ENCODE measurements at regions not wholly inside any gene's neighbourhood (a gene's known extent, or its start where the extent isn't known, plus 50 kb on each side); places are given as distances from the start of the nearest gene placed in this dataset.

- in situ Hi-C loops (cut with MboI) = no loop called here
- peaks cover 5% of the 10 kb centered on the region; the same call in 1 of the 2 replicates for H3F3A ChIP-seq (ENCODE audit: insufficient read depth)
Observed at GRCh38 chr6:87788141-87788540, 86.1 kb upstream of the AKIRIN2 start.

GRCh38 chr6:87785229-87785862 lies 83.3 kb upstream of the AKIRIN2 start:
- TF ChIP-seq EZH2 (IDR thresholded peaks at IDR 0.05; ENCODE audit: insufficient read depth, poor library complexity, severe bottlenecking) (no peak), EZH2phosphoT487 (IDR thresholded peaks at IDR 0.05; ENCODE audit: insufficient read depth, low read depth) (no peak)

More at GRCh38 chr6:87788141-87788540, 86.1 kb upstream of the AKIRIN2 start:
- no peak overlapping the region for H3K4me3 ChIP-seq
- H3K27ac ChIP-seq = no peak overlapping the region
- H4K20me1 ChIP-seq (ENCODE audit: insufficient read depth) = no peaks in the 10 kb centered on the region
- H3K36me3 ChIP-seq (ENCODE audit: low read depth) = no peaks in the 10 kb centered on the region
- DNase-seq = no peak
- H3K27me3 ChIP-seq (replicated peaks; ENCODE audit: insufficient read depth) = no peaks in the 10 kb centered on the region
- no peak overlapping the region for H3K4me2 ChIP-seq (ENCODE audit: unreplicated experiment)
- peaks cover 18% of the 10 kb centered on the region for H3K4me1 ChIP-seq (ENCODE audit: insufficient read depth)
- no peak overlapping the region for H2AFZ ChIP-seq
- no peaks in the 10 kb centered on the region for H3K79me2 ChIP-seq (ENCODE audit: insufficient read depth)
- no peaks in the 10 kb centered on the region for H3K9me3 ChIP-seq (ENCODE audit: low read depth)
- 96 to 100% methylated on average over 3 of the region's 3 CpGs for WGBS, 2 experiments (ENCODE audit: low coverage in 1 of 2, low lambda C conversion rate in 2 of 2, missing lambda C conversion rate in 2 of 2)
- H3K9ac ChIP-seq = no peak overlapping the region
- H3K9me2 ChIP-seq (ENCODE audit: insufficient read depth) = no peaks in the 10 kb centered on the region
- TF ChIP-seq EZH2phosphoT487 (IDR thresholded peaks at IDR 0.05; ENCODE audit: insufficient read depth, low read depth) = no peak
- TF ChIP-seq EZH2 (IDR thresholded peaks at IDR 0.05; ENCODE audit: insufficient read depth, poor library complexity, severe bottlenecking) = no peak

GRCh38 chr6:87784690-87785089 lies 82.7 kb upstream of the AKIRIN2 start:
- no peak overlapping the region for H2AFZ ChIP-seq
- peaks cover 11% of the 10 kb centered on the region for H3K4me1 ChIP-seq (ENCODE audit: insufficient read depth)
- no peak overlapping the region for H3K4me3 ChIP-seq

More at GRCh38 chr6:87785229-87785862, 83.3 kb upstream of the AKIRIN2 start:
- H3K9me2 ChIP-seq (ENCODE audit: insufficient read depth) = no peaks in the 10 kb centered on the region
- no peak overlapping the region for H3K9ac ChIP-seq
- no peak overlapping the region for H3K27ac ChIP-seq
- 81 to 88% methylated on average over 2 of the region's 2 CpGs for WGBS, 2 experiments (ENCODE audit: low coverage in 1 of 2, low lambda C conversion rate in 2 of 2, missing lambda C conversion rate in 2 of 2)
- H3K4me2 ChIP-seq (ENCODE audit: unreplicated experiment) = no peak overlapping the region
- no peaks in the 10 kb centered on the region for H3K36me3 ChIP-seq (ENCODE audit: low read depth)
- no peaks in the 10 kb centered on the region for H4K20me1 ChIP-seq (ENCODE audit: insufficient read depth)
- in situ Hi-C loops (cut with MboI) = no loop called here
- H3K4me1 ChIP-seq (ENCODE audit: insufficient read depth) = peaks cover 18% of the 10 kb centered on the region
- peaks cover 5% of the 10 kb centered on the region; the same call in 1 of the 2 replicates for H3F3A ChIP-seq (ENCODE audit: insufficient read depth)
- no peaks in the 10 kb centered on the region for H3K9me3 ChIP-seq (ENCODE audit: low read depth)
- H3K4me3 ChIP-seq = no peak overlapping the region
- no peak for DNase-seq
- H2AFZ ChIP-seq = no peak overlapping the region
- no peaks in the 10 kb centered on the region for H3K79me2 ChIP-seq (ENCODE audit: insufficient read depth)
- H3K27me3 ChIP-seq (replicated peaks; ENCODE audit: insufficient read depth) = no peaks in the 10 kb centered on the region

GRCh38 chr6:87784051-87784450 lies 82.0 kb upstream of the AKIRIN2 start:
- no peak for DNase-seq
- in situ Hi-C loops (cut with MboI) = no loop called here
- peaks cover 5% of the 10 kb centered on the region for H3K4me1 ChIP-seq (ENCODE audit: insufficient read depth)

More at GRCh38 chr6:87784690-87785089, 82.7 kb upstream of the AKIRIN2 start:
- H3K27ac ChIP-seq = no peak overlapping the region
- H4K20me1 ChIP-seq (ENCODE audit: insufficient read depth) = no peaks in the 10 kb centered on the region
- no peak overlapping the region for H3K4me2 ChIP-seq (ENCODE audit: unreplicated experiment)
- H3K27me3 ChIP-seq (replicated peaks; ENCODE audit: insufficient read depth) = no peaks in the 10 kb centered on the region
- H3F3A ChIP-seq (ENCODE audit: insufficient read depth) = no peaks in the 10 kb centered on the region; the same call in 1 of the 2 replicates
- in situ Hi-C loops (cut with MboI) = no loop called here
- H3K9me2 ChIP-seq (ENCODE audit: insufficient read depth) = no peaks in the 10 kb centered on the region
- no peak for DNase-seq
- no peaks in the 10 kb centered on the region for H3K9me3 ChIP-seq (ENCODE audit: low read depth)
- no peak for TF ChIP-seq EZH2phosphoT487 (IDR thresholded peaks at IDR 0.05; ENCODE audit: insufficient read depth, low read depth)
- TF ChIP-seq EZH2 (IDR thresholded peaks at IDR 0.05; ENCODE audit: insufficient read depth, poor library complexity, severe bottlenecking) = no peak
- H3K36me3 ChIP-seq (ENCODE audit: low read depth) = no peaks in the 10 kb centered on the region
- WGBS, 2 experiments (ENCODE audit: low coverage in 1 of 2, low lambda C conversion rate in 2 of 2, missing lambda C conversion rate in 2 of 2) = 97 to 98% methylated on average over 2 of the region's 2 CpGs
- no peaks in the 10 kb centered on the region for H3K79me2 ChIP-seq (ENCODE audit: insufficient read depth)
- no peak overlapping the region for H3K9ac ChIP-seq

More at GRCh38 chr6:87784051-87784450, 82.0 kb upstream of the AKIRIN2 start:
- no peaks in the 10 kb centered on the region for H3K9me2 ChIP-seq (ENCODE audit: insufficient read depth)
- no peaks in the 10 kb centered on the region for H3K36me3 ChIP-seq (ENCODE audit: low read depth)
- no peak overlapping the region for H3K9ac ChIP-seq
- no peak overlapping the region for H3K4me3 ChIP-seq
- no peak for TF ChIP-seq EZH2phosphoT487 (IDR thresholded peaks at IDR 0.05; ENCODE audit: insufficient read depth, low read depth)
- no peak overlapping the region for H3K4me2 ChIP-seq (ENCODE audit: unreplicated experiment)
- H2AFZ ChIP-seq = no peak overlapping the region
- no peak overlapping the region for H3K27ac ChIP-seq
- no peaks in the 10 kb centered on the region for H3F3A ChIP-seq (ENCODE audit: insufficient read depth)
- no peaks in the 10 kb centered on the region for H3K79me2 ChIP-seq (ENCODE audit: insufficient read depth)
- no peaks in the 10 kb centered on the region for H4K20me1 ChIP-seq (ENCODE audit: insufficient read depth)
- H3K9me3 ChIP-seq (ENCODE audit: low read depth) = no peaks in the 10 kb centered on the region
- H3K27me3 ChIP-seq (replicated peaks; ENCODE audit: insufficient read depth) = no peaks in the 10 kb centered on the region

Data from GM23248 (cell line).